PC-3 (cell line): ENCODE measurements at regions not wholly inside any gene's neighbourhood (a gene's known extent, or its start where the extent isn't known, plus 50 kb on each side); places are given as distances from the start of the nearest gene placed in this dataset.

Experiments used
- ATAC-seq: fragments of 200-7000 bp; cut with Tn5 transposase; 2 replicates; pipeline ENCODE4 v1.9.1; 2020; ENCODE audit warnings: mild to moderate bottlenecking, moderate library complexity
- BruUV-seq: library from RNA; stranded (reverse); fragments of 400-500 nt; replicated peaks from 2 replicates; lab custom pipeline; 2021; lab: Mats Ljungman, UMichigan
- CTCF ChIA-PET: fragments of 300-600 bp; sonication (Branson Sonifier 250); formaldehyde crosslinking; loops from one replicate; lab custom pipeline; 2022; ENCODE audit warnings: antibody characterized with exemption; lab: Charles Lee
- POLR2A ChIA-PET: fragments of 300-600 bp; sonication (Branson Sonifier 250); formaldehyde crosslinking; loops from one replicate; lab custom pipeline; 2022; ENCODE audit warnings: antibody characterized with exemption; ENCODE audit not compliant: unreplicated experiment; lab: Charles Lee
- DNase-seq: peaks from one replicate; pipeline ENCODE4 v3.0.0-alpha.2; 2015
- H2AFZ ChIP-seq: fragments of 300-600 bp; sonication (generic); 2 replicates; pipeline ENCODE4 v1.6.0; 2016; ENCODE audit warnings: antibody characterized with exemption, low read length
- H3F3A ChIP-seq: fragments of 300-600 bp; sonication (generic); one replicate; pipeline ENCODE4 v1.6.0; 2017; ENCODE audit warnings: antibody characterized with exemption, low read length, control low read depth, mild to moderate bottlenecking; ENCODE audit not compliant: unreplicated experiment
- H3K27ac ChIP-seq: fragments of 300-600 bp; sonication (generic); 2 replicates; pipeline ENCODE4 v1.5.1; 2016; ENCODE audit warnings: mild to moderate bottlenecking, low read length
- H3K27me3 ChIP-seq: fragments of 300-600 bp; sonication (generic); 2 replicates; pipeline ENCODE4 v1.6.1; 2016; ENCODE audit warnings: low read length, mixed read lengths
- H3K36me3 ChIP-seq: fragments of 300-600 bp; sonication (generic); 2 replicates; pipeline ENCODE4 v1.6.1; 2016; ENCODE audit warnings: low read depth, mixed run types, low read length, mixed read lengths
- H3K4me1 ChIP-seq: fragments of 300-600 bp; sonication (generic); 2 replicates; pipeline ENCODE4 v1.5.1; 2016; ENCODE audit warnings: low read length; ENCODE audit not compliant: insufficient read depth
- H3K4me2 ChIP-seq: fragments of 300-600 bp; sonication (generic); 2 replicates; pipeline ENCODE4 v1.6.0; 2016; ENCODE audit warnings: low read length
- H3K4me3 ChIP-seq: fragments of 300-600 bp; sonication (generic); 2 replicates; pipeline ENCODE4 v1.5.1; 2016; ENCODE audit warnings: mild to moderate bottlenecking, low read length, mixed read lengths
- H3K79me2 ChIP-seq: fragments of 300-600 bp; sonication (generic); 2 replicates; pipeline ENCODE4 v1.6.1; 2017; ENCODE audit warnings: low read length, mixed read lengths
- H3K9ac ChIP-seq: fragments of 300-600 bp; sonication (generic); 2 replicates; pipeline ENCODE4 v1.6.0; 2016; ENCODE audit warnings: mild to moderate bottlenecking, low read length
- H3K9me2 ChIP-seq: fragments of 300-600 bp; sonication (generic); replicated peaks from 2 replicates; pipeline ENCODE4 v1.6.1; 2016; ENCODE audit warnings: mixed run types, low read length, mixed read lengths
- H3K9me3 ChIP-seq: fragments of 300-600 bp; sonication (generic); 2 replicates; pipeline ENCODE4 v1.6.1; 2016; ENCODE audit warnings: low read length, mixed read lengths
- H4K20me1 ChIP-seq: fragments of 300-600 bp; sonication (generic); 2 replicates; pipeline ENCODE4 v1.6.1; 2016; ENCODE audit warnings: low read length, mixed read lengths
- EZH2 ChIP-seq: fragments of 300-600 bp; sonication (generic); IDR thresholded peaks from one replicate; pipeline ENCODE4 v1.6.1; 2017; ENCODE audit warnings: antibody characterized with exemption, mild to moderate bottlenecking, low read length; ENCODE audit not compliant: unreplicated experiment
- EZH2phosphoT487 ChIP-seq: fragments of 300-600 bp; sonication (generic); IDR thresholded peaks from 2 replicates; pipeline ENCODE4 v1.6.1; 2018; ENCODE audit warnings: mild to moderate bottlenecking, antibody characterized with exemption, low read length, borderline replicate concordance
- intact Hi-C: fragments of 100-400 bp; cut with micrococcal nuclease; formaldehyde crosslinking; loops from 2 replicates; pipeline ENCODE4 v1.9.0; 2023
- TF ChIP-seq, protein P1 (sequence below): fragments of 300-600 bp; sonication (generic); conservative IDR thresholded peaks from 2 replicates; pipeline ENCODE4 v1.5.1; 2017; ENCODE audit warnings: antibody characterized with exemption, low read depth, mild to moderate bottlenecking, low read length

- H3K9ac ChIP-seq: peak overlapping the region; percentile 73
- H3K9me2 ChIP-seq: no peaks in the 10 kb centered on the region
- no peaks in the 10 kb centered on the region for H3K27me3 ChIP-seq
- peak overlapping the region; percentile 54; the same call in 1 of the 2 replicates for H3K27ac ChIP-seq
- H3K4me3 ChIP-seq: peak overlapping the region; percentile 80
- H3F3A ChIP-seq: no peaks in the 10 kb centered on the region
- TF ChIP-seq EZH2phosphoT487 (no peak), EZH2 (no peak)
- TF ChIP-seq, protein P1, sequence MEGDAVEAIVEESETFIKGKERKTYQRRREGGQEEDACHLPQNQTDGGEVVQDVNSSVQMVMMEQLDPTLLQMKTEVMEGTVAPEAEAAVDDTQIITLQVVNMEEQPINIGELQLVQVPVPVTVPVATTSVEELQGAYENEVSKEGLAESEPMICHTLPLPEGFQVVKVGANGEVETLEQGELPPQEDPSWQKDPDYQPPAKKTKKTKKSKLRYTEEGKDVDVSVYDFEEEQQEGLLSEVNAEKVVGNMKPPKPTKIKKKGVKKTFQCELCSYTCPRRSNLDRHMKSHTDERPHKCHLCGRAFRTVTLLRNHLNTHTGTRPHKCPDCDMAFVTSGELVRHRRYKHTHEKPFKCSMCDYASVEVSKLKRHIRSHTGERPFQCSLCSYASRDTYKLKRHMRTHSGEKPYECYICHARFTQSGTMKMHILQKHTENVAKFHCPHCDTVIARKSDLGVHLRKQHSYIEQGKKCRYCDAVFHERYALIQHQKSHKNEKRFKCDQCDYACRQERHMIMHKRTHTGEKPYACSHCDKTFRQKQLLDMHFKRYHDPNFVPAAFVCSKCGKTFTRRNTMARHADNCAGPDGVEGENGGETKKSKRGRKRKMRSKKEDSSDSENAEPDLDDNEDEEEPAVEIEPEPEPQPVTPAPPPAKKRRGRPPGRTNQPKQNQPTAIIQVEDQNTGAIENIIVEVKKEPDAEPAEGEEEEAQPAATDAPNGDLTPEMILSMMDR: no peak
- peak overlapping the region; percentile 97 for H2AFZ ChIP-seq
- H3K79me2 ChIP-seq: no peaks in the 10 kb centered on the region
- DNase-seq: no peak
- H3K4me1 ChIP-seq: peaks cover 11% of the 10 kb centered on the region
- H3K9me3 ChIP-seq: no peaks in the 10 kb centered on the region
- POLR2A ChIA-PET: interaction anchor here (0.6 kb wide), 1 partner anchor 359 kb away, joined by 3 read pairs; no protein-coding TSS in a partner anchor
- H3K36me3 ChIP-seq: no peaks in the 10 kb centered on the region
- BruUV-seq: no TSS peak
- intact Hi-C loops: loop anchor here (1.0 to 5.0 kb wide), 2 partner anchors 619 to 774 kb away; no protein-coding TSS in a partner anchor
- no peaks in the 10 kb centered on the region for H4K20me1 ChIP-seq
- peak; percentile 65 for ATAC-seq
- CTCF ChIA-PET: no interaction called here
- H3K4me2 ChIP-seq: peak overlapping the region; percentile 94
These were observed 76.4 kb downstream of the MAGED4 start for GRCh38 chrX:52261125-52261462.

DNA sequence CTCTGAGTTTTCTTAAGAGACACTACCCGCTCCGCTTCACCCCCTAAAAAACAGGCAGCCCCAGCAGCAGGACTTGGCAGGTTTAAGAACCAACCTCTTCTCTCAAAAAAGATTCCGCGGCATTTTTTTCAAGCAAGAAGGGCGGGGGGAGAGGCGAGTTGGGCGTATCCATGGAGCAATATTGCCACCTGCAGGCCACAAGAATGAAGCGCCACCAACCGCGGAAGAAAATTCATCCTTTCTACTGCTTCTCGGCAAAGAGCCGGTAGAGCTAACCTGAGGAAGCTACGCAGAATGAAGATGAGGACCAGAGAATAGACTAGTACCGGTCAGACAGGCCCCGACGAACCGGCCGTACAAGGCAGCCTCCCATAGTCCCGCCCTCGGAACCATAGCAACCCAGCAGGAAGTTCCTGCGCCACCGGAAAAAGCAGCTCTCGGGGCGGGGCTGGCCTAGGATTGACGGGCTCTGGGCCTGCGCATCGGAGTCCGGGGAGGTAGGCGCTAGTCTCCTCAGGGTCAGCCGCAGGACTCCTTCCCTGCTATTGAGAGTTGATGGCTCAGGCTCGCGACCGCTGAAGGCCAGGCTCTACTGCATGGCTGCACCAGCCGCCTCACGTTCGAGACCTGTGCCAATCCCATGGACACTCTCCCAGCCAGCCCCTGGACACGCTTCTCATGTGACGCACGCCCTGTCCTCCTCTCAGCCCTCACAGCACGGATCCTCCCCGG, 76.9 kb downstream of the MAGED4 start:
- Histone ChIP-seq H3K4me1 (peaks cover 11% of the 10 kb centered on the region), H3K79me2 (no peaks in the 10 kb centered on the region), H4K20me1 (no peaks in the 10 kb centered on the region), H3K27ac (peak overlapping the region; percentile 54), H3K4me2 (peak overlapping the region; percentile 94), H3K9ac (peak overlapping the region; percentile 73), H3K27me3 (no peaks in the 10 kb centered on the region), H3K9me2 (no peaks in the 10 kb centered on the region), H3K4me3 (peak overlapping the region; percentile 80), H3F3A (no peaks in the 10 kb centered on the region), H3K9me3 (no peaks in the 10 kb centered on the region), H2AFZ (peak overlapping the region; percentile 97), H3K36me3 (no peaks in the 10 kb centered on the region)
- ChIA-PET CTCF (interaction anchor here (0.6 kb wide), 2 partner anchors 12 to 775 kb away, joined by 3 to 8 read pairs; no protein-coding TSS in a partner anchor), POLR2A (interaction anchor here (0.6 kb wide), 1 partner anchor 360 kb away, joined by 3 read pairs; no protein-coding TSS in a partner anchor)
- no TSS peak for BruUV-seq
- intact Hi-C loops: loop anchor here (1.0 to 5.0 kb wide), 2 partner anchors 619 to 774 kb away; no protein-coding TSS in a partner anchor
- TF ChIP-seq, protein P1: peak; percentile 94
- TF ChIP-seq EZH2phosphoT487 (no peak), EZH2 (no peak)
- DNase-seq (peak; percentile 80), ATAC-seq (peak; percentile 98)
